SK-N-DZ (cell line): ENCODE measurements at regions not wholly inside any gene's neighbourhood (a gene's known extent, or its start where the extent isn't known, plus 50 kb on each side); places are given as distances from the start of the nearest gene placed in this dataset.
"Not testable (repeated sequence)": the region's sequence is repeated elsewhere in the genome, so short reads cannot be mapped to it uniquely, and the experiment has no call there.

Experiments used
- DNase-seq: peaks from one replicate; pipeline ENCODE4 v3.0.0-alpha.2; 2015; ENCODE audit warnings: low spot score

DNA sequence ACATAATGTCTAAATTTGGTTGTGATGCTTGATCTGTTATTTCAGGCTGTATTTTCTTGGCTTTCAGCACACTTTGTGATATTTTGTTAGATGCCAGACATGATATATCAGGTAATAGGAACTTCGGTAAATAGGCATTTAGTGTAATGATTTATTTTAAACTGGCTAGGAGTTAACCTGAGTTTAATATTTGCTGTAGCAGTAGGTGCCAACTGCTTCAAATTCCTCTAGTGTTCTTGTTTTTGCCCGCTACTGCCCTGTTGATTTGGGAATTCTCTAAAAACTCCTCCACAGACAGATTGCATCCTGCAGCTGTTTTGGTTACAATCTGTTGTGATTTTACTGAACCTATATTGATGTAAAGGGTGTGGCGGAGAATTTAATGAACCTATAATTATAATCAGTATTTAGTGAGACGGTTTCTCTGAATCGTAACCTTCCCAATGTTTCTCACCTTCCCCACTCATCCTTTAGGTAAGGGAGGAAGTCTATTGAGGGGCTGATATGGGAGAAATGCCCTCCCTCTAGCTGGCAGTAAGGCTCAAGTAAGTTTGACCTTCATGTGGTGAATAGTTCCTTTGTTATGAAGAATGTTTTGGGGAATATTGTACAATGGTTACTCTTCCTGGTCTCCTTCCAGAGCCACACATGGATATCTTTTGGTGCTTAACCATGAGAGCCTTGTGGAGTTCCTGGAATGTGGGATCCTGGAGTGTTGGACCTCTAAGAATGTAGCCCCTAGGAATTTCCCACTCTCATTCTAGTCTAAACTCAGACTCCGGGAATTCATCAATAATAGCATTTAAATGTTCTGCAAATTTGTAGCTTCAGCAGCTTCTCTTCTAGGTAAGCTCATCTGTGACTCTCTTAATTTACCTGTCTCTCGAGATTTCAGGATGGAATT is 634.1 kb downstream of the FSCB start:
- no peak for DNase-seq

DNA sequence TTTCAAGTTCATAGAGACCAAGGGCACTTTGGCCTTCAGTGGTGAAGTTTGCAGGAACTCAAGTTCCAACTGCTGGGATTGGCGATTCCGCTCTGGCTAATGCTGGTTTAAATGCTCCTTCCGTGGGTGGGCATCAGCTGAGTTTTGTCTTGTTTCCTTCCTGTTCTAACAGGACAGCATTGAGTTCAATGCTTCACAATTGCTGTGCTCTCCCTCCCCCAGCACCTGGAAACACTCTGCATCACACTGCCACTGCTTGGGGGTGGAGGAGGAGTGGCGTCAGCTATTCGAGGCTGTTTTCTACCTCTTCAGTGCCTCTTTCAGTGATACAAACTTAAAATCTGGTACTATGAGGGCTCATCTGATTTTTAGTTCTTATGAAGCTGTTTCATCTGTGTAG is 634.9 kb downstream of the FSCB start:
- no peak for DNase-seq

DNA sequence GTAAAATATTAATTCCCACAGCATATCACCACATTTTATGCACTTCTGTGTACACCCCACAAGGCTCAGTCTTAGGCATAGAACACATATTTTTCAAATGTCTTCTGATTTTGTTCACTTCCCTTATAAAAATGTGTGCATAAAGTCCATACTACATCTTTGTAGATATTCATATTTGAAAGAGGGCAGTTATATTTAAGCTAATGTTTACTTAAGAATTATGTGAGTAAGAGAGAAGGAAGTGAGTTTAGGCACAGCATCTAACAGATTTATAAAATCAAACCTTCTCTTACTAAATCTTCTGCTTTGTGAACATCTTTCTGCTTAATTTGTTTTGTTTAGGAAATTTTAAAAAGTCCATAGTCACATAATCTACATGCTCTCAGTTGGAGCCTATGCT is 648.1 kb downstream of the FSCB start:
- no peak for DNase-seq

DNA sequence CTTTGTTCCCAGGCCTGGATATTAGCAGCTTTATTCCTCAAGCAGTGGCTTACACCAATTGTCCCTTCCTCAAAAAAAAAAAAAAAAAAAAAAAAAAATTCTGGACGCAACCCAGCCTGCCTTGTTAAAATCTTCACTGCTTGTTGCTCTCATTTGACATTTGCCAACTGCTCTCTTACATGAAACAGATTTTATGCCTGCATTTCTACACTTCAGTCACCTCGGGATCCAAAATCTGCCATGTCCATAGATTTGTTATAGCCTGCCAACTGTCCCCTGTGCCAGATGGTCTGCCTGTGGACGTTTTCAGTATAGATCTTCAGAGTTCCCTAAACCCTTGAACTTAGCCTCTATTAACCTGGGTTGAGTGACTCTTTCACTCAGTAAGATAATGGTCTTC is 651.5 kb downstream of the FSCB start:
- no peak for DNase-seq

DNA sequence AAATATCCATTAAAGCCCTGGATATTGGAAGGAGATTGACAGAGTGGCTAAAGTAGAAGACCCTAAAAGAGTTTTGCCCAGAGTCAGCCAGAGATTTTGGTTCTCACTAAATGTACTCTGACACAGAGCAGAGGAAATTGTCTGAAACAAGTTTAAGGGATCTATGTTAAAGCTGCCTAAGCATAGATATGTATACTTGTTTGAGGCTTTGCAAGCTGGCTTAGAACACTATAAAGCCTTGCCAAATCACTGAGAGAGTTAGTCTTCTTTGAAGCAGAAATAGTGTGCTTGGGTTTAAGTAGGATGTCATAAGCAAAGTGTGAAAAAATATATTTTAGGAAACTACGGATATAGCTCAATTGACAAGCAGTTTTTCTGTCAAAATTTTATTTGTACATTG is 653.5 kb downstream of the FSCB start:
- no peak for DNase-seq

DNA sequence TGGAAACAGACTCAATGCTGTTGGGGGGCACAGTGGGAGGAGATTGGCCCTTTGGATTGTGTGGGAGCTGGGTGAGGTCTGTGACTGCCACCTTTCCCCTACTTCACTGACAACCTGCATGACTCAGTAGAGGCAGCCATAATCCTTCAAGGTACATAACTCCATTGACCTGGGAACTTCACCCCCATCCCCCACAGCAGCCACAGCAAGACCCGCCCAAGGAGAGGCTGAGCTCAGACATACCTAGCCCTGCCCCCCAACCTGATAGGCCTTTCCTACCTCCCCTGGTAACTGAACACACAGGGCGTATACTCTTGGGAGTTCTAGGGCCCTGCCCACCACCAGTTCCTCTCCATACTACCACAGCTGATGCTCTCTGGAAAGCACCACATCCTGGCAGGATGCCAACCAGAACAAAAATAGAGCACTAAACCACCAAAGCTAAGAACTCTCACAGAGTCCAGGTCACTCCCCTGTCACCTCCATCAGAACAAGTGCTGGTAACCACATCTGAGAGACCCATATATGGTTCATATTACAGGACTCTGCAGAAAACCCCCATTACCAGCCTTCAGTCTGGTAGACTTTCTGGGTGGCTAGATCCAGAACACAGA is 703.9 kb downstream of the FSCB start:
- no peak for DNase-seq

DNA sequence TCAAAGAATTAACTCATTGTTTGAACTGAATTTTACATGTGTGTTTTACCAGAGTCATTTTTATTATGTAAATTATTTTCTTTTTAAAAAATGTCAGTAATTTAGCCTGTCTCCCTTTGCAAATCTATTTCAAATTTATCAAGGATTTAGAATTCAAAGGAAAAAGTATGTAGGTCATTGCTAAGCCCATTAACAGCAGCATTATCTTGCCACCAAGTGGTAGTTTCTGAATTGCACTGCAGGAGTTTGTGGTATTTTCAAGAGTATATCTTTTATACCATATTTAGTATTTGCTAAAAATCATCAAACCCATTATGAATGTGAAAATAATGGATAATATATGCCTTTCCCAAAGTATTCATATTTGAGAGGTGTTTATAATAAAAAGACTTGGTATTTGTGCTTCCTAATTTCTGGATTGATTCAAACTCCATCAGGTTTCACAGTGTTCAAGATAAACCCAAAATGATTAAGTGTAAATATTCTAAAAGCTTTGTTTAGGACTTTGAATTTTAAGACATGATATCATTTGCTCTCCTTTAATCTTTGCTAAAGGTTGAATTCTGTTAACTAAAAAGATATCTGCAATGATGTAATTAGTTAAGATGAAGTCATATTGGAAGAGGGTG is 711.4 kb downstream of the FSCB start:
- DNase-seq: no peak

DNA sequence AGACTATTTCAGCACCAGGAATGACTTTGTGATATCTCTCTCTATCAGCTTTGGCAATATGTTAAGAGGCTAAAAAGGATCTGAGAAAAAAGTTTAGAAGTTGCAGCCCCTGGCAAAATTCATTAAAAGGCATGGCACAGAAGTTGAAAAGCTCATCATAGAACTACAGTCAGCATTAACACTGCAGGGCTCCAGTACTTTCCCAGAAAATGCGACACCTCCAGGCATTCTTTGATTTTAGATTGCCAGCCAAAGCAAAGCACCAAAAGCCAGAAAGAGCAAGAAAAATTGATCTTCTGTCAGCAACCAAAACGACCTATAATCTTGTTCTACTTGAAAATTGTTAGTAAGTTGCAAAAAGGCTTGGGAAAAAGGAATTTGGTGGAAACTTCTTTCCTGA is 713.5 kb downstream of the FSCB start:
- DNase-seq: no peak

DNA sequence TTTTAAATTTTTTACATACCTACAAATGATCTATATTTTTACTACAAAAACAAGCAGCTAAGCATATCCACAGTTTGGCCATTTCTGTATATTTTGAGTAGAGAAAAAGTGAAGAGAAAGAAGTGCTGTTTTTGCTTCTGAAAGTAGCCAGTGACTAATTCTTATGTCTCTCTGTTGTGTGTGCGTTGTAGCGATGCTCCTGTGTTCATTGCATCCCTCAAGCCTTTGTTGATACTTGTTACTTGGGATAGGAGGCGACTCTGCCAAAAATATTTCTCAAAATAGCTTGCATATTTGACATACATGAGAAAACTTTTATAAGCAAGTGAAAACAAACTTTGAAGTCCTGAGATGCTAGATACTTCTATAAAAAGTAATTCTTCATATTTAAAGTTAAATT is 714.1 kb downstream of the FSCB start:
- DNase-seq: no peak

DNA sequence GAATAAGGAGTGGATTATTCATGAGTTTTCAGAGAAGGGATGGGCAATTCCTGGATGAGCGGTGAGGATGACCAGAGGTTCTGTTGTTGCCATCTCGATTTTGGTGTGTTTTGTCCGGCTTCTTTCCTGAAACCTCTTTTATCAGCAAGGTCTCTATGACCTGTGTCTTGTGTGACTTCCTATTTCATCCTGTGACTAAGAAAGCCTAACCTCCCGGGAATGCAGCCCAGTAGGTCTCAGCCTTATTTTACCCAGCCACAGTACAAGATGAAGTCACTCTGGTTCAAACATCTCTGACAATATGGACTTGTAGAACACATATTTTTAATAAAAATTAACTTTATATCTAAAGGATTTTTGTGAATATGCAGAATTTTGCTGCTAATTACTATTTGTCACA is 716.4 kb downstream of the FSCB start:
- DNase-seq: no peak

DNA sequence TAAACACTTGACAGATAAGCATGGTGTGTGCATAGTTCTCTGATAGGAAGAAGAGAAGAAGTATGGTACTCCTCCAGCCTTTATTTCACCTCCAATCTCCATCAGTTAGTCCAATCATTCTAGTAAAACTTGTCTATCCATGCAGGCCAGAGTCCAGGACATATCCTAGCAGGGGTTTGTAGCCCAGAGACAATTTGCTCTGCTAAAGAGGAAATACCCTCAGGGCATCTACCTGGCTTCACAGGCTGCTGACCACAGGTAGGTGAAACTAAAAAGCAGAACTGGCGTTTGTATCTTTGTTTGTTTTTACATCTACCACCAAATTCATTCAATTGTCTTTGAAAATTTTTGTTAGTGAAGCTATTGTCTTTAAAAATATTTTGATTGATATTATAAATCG is 717.6 kb downstream of the FSCB start:
- DNase-seq: no peak

DNA sequence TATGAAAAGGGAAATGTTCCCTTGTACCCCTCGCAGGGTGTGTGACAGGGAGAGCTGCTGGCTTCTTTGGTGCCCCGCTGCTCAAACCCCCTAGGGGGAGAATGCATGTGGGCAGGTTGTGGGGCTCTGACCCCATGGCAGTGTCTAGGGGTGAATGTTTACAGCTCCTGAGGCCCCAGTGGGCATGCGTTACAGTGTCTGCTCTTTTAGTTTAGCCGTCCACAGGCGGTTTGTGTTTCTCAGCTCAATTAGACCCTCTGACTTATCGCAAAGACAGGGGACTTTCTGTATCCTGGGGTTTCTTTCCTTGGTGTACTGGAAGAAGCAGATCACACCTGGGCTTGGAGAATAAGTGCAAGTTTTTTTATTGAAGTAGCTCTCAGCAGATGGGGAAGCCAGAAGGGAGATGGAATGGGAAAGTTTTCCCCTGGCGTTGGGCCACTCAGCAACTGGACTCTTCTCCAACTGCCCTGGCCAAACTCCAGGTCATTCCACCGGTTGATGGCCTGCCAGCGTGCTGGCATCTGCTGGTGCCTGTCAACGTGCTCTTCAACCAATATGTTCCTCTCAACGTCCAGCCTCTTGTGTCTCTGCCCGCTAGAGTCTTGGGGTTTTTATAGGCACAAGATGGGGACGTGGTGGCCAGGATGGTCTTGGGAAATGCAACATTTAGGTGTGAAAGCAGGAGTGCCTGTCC is 720.9 kb downstream of the FSCB start:
- no peak for DNase-seq

DNA sequence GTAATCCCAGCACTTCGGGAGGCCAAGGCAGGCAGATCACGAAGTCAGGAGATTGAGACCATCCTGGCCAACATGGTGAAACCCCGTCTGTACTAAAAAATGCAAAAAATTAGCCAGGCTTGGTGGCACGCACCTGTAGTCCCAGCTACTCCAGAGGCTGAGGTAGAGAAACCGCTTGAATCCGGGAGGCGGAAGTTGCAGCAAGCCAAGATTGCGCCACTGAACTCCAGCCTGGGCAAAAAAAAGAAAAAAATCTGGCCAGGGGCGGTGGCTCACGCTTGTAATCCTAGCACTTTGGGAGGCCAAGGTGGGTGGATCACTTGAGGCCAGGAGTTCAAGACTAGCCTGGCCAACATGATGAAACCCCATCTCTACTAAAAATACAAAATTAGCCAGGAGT is 722.7 kb downstream of the FSCB start:
- not testable (repeated sequence) for DNase-seq

DNA sequence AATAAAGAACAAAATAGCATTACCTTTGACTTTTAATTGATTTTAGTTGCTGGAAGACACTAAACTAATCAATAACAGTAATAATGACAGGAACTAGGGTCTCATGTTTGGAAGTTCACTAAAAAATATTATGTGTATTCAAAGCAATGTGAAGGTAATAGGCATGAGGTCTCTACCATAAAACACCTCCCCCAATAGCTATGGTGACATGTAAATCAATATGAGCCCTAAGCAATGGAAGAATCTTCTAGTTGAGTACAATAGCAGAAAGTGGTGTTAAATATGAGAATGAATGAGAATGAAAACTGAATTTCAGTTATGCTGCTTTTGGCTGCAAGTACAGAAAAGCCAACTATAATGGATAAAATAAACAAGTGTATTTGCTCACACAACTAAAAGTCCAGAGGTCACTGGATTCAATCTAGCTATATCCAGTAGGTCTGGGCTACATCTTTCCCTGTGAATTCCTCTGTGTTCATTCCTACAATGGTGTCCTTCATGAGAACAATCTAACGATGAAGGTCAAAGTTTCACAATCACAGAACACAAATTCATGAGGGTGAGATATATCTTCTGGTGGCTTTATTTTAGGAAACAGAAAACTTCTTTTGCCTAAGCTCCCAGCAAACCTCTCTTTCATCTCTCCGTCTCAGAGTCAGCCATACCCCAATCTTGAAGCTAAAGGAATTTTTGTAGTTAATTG is 728.0 kb downstream of the FSCB start:
- DNase-seq: no peak

DNA sequence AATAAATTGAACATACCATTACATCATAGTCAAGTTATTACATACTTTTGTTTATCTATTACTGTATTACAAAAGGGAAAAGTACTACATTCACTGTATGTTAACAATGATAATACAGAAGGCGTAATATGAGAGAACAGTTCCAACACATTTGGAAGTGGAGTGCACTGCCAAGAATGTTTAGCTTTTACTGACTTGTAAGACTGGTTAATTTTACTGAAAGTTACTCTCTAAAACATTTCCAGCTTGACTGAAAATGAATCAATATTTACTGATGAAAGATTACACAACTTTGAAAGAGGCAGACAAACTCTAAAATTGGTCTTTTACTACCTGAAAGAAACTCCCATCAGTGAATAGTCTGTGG is 728.5 kb downstream of the FSCB start:
- no peak for DNase-seq

DNA sequence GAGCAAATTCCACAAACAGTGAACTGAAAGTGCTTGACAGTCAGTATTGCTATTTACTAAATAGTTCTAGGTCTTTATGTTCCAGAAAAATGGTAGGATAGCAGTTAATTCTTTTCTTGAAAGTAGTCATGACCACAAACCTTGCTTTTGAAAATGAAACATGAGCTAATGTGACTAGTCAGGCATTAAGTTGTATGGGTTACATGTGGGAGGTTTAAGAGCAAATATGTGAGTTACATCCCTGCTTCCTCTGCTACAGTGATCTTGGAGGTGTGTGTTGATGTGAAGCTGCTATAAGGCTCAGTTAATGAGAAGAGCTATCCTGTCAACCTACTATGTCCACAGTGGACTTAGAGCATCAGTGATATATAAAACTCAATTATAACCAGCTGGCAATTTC is 741.6 kb downstream of the FSCB start:
- no peak for DNase-seq

DNA sequence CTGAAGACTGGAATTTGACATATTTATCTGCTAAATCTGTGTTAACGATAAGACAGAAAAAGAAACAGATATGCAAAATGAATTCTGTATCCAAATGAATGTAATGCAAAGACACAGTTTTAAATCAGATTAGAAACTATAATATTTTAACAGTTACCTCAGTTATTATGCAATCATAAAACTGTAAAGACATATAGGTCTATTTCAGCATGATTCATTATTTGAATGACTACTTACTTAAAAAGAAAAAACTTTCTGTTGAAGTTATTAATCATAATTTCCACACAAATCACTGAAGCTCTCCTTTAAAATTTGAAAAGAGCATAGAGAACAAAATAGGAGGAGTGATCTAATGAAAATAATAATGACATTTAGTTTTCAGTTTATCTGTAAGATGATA is 742.6 kb downstream of the FSCB start:
- no peak for DNase-seq

DNA sequence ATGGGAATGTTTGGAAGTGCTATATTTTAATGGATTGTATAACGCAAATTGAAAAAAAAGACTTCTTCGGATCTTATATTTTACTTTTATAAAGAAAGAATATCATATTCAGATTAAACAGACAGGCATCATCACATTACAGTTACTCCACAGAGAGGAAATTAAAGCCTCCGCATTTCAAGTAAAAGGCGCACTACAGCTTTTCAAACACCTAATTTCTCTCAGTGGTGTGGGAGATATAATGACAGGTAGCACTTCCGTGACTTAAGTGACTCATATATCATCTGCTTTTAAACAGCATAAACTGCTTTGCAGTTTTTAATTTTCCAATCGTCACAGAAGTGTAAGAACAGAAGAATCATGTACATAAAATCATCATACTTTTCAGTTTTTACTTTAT is 751.4 kb downstream of the FSCB start:
- DNase-seq: no peak

DNA sequence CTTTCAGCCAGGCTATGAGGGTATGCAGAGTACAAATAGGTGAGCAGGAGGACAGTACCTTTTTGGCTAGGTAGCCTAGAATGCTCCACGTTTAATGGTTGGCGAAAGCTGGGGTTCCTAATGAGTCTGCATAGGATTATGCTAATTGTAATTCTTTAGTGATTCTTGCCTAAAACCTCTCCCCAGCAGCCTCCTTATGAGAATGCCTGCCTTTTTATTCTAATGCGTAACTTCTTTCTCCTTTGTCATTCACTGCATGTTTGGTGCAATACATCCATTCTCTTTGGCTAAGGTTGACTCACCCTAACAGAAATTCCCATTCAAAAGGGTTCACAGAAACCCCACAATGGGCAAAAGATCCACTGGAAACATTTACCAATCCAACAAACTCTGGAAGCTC is 752.2 kb downstream of the FSCB start:
- DNase-seq: no peak

DNA sequence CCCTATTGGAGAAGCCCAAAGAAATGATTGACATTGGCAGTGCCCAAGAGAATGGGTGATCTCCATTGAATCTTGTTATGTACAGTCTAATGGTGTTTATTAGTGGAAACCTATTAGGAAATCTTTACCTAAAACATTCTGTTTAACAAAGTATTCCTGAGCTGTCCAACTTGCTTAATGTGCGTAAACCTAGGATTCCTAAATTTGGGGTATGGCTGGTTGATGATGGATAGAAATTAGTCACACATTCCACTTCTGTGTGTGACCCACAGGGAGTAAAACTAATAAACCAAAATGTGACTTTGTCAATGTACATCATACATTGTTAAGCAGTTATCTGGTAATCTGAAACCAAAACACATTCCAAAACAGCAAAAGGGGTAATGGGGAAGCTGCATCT is 761.3 kb downstream of the FSCB start:
- DNase-seq: no peak

DNA sequence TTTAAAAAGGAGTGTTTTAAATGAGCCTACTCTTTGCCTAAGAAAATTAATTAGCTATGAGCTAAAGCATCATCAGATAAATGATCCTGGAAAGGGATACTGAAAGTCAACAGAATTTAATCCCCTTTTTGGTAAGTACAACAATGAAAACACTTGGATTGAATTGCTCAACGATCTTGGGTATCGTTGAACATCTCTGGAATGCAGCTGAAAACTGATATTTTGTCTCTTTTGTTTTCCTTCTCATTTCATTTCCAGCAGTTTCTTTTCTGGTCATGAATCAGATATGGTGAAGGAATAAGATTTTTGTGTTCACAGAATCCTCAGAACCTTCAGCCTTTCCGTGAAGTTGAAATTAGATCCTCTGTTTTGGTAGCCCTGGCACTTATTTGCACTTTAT is 771.2 kb downstream of the FSCB start:
- no peak for DNase-seq

DNA sequence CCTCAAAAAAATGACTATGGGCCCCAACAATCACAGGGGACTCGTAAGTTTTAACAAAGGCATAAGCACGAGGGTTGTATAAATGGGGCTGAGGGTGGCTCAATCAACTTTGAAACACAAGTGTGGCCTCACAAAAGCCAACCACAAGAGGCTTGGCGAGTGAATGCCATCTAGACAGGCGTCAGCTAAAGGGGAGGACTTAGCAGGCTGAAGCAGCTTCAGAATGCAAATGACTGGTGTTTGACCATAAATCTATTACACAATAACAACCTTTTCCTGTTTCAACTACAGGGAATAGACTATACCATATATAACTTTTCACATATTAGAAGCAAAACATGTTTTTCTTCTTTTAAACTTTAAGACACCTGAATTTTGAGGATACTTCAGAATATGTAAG is 777.9 kb downstream of the FSCB start:
- DNase-seq: no peak
